Subcutaneous abdominal adipose tissue (tissue), 5 donors: ENCODE measurements at regions not wholly inside any gene's neighbourhood (a gene's known extent, or its start where the extent isn't known, plus 50 kb on each side); places are given as distances from the start of the nearest gene placed in this dataset.

Source experiments
- H3K27ac ChIP-seq: one replicate; pipeline ENCODE4 v1.7.0; 2013; ENCODE audit warnings: low read depth, mild to moderate bottlenecking, inconsistent platforms, low read length, moderate library complexity
- H3K27me3 ChIP-seq, 5 donors: one replicate each; pipeline ENCODE4 v1.7.0; 2013; ENCODE audit warnings: low read length in 5 of 5, inconsistent platforms in 1 of 5; ENCODE audit not compliant: control insufficient read depth in 5 of 5, insufficient read depth in 4 of 5
- H3K36me3 ChIP-seq, 5 donors: one replicate each; pipeline ENCODE4 v1.7.0; 2013; ENCODE audit warnings: low read length in 5 of 5; ENCODE audit not compliant: control insufficient read depth in 5 of 5, insufficient read depth in 5 of 5
- H3K4me1 ChIP-seq, 5 donors: one replicate each; pipeline ENCODE4 v1.7.0; 2013; ENCODE audit warnings: low read length in 5 of 5, mild to moderate bottlenecking in 3 of 5, moderate library complexity in 1 of 5; ENCODE audit not compliant: control insufficient read depth in 5 of 5, insufficient read depth in 5 of 5
- H3K4me3 ChIP-seq, 5 donors: one replicate each; pipeline ENCODE4 v1.7.0; 2013; ENCODE audit warnings: low read length in 5 of 5, low read depth in 1 of 5
- H3K9ac ChIP-seq, 5 donors: one replicate each; pipeline ENCODE4 v1.7.0; 2013; ENCODE audit warnings: low read length in 5 of 5, mild to moderate bottlenecking in 4 of 5, moderate library complexity in 3 of 5
- H3K9me3 ChIP-seq, 5 donors: one replicate each; pipeline ENCODE4 v1.7.0; 2013; ENCODE audit warnings: low read length in 5 of 5; ENCODE audit not compliant: control insufficient read depth in 5 of 5
- donor health status: healthy.
- donor health status: healthy.
- donor health status: healthy.
- donor health status: healthy.
- donor health status: healthy.

GRCh38 chr5:87825583-87825982 lies 412.9 kb upstream of the CCNH start:
- Histone ChIP-seq H3K36me3 (no peaks in the 10 kb centered on the region), H3K27me3 (no peaks in the 10 kb centered on the region), H3K4me3 (no peak overlapping the region), H3K9me3 (no peaks in the 10 kb centered on the region), H3K9ac (no peak overlapping the region), H3K27ac (no peak overlapping the region), H3K4me1 (no peaks in the 10 kb centered on the region)

- Histone ChIP-seq H3K36me3 (no peaks in the 10 kb centered on the region), H3K9me3 (peaks cover 0 to 5% (median 0%) of the 10 kb centered on the region in 5 donors), H3K27ac (no peak overlapping the region), H3K4me3 (no peak overlapping the region), H3K9ac (no peak overlapping the region), H3K27me3 (no peaks in the 10 kb centered on the region), H3K4me1 (no peaks in the 10 kb centered on the region)
Observed at GRCh38 chr5:87807783-87808182, 395.1 kb upstream of the CCNH start.

- peaks cover 0 to 5% (median 0%) of the 10 kb centered on the region in 5 donors for H3K9me3 ChIP-seq
- no peak overlapping the region for H3K27ac ChIP-seq
- H3K4me3 ChIP-seq, result no peak overlapping the region
- H3K27me3 ChIP-seq, result no peaks in the 10 kb centered on the region
- no peaks in the 10 kb centered on the region for H3K4me1 ChIP-seq
- H3K36me3 ChIP-seq, result no peaks in the 10 kb centered on the region
- no peak overlapping the region for H3K9ac ChIP-seq
Observed at GRCh38 chr5:87803352-87803751, 390.6 kb upstream of the CCNH start.

- no peaks in the 10 kb centered on the region for H3K9me3 ChIP-seq
- H3K27me3 ChIP-seq, result peaks cover 0 to 7% (median 0%) of the 10 kb centered on the region in 5 donors
- H3K36me3 ChIP-seq, result no peaks in the 10 kb centered on the region
- no peaks in the 10 kb centered on the region for H3K4me1 ChIP-seq
- no peak overlapping the region for H3K4me3 ChIP-seq
- H3K27ac ChIP-seq, result no peak overlapping the region
- no peak overlapping the region for H3K9ac ChIP-seq
Observed at GRCh38 chr5:87791869-87792268, 379.1 kb upstream of the CCNH start.

GRCh38 chr5:87788416-87788815 lies 375.7 kb upstream of the CCNH start:
- no peaks in the 10 kb centered on the region for H3K9me3 ChIP-seq
- H3K27me3 ChIP-seq, result peaks cover 0 to 5% (median 0%) of the 10 kb centered on the region in 5 donors
- H3K27ac ChIP-seq, result no peak overlapping the region
- H3K4me3 ChIP-seq, result no peak overlapping the region
- no peaks in the 10 kb centered on the region for H3K36me3 ChIP-seq
- no peaks in the 10 kb centered on the region for H3K4me1 ChIP-seq
- H3K9ac ChIP-seq, result no peak overlapping the region

- no peak overlapping the region for H3K27ac ChIP-seq
- no peak overlapping the region for H3K9ac ChIP-seq
- peaks cover 0 to 8% (median 2%) of the 10 kb centered on the region in 5 donors for H3K27me3 ChIP-seq
- no peak overlapping the region for H3K4me3 ChIP-seq
- H3K36me3 ChIP-seq, result no peaks in the 10 kb centered on the region
- H3K9me3 ChIP-seq, result no peaks in the 10 kb centered on the region
- no peaks in the 10 kb centered on the region for H3K4me1 ChIP-seq
Observed at GRCh38 chr5:87787625-87788256, 375.0 kb upstream of the CCNH start.

GRCh38 chr5:87787086-87787485 lies 374.4 kb upstream of the CCNH start:
- Histone ChIP-seq H3K9me3 (no peaks in the 10 kb centered on the region), H3K36me3 (no peaks in the 10 kb centered on the region), H3K4me1 (no peaks in the 10 kb centered on the region), H3K27ac (no peak overlapping the region), H3K9ac (no peak overlapping the region), H3K4me3 (no peak overlapping the region), H3K27me3 (peaks cover 0 to 8% (median 2%) of the 10 kb centered on the region in 5 donors)

- H3K36me3 ChIP-seq, result no peaks in the 10 kb centered on the region
Observed at GRCh38 chr5:87786471-87786870, 373.7 kb upstream of the CCNH start.

GRCh38 chr5:87785554-87786335 lies 373.0 kb upstream of the CCNH start:
- Histone ChIP-seq H3K9ac (no peak overlapping the region), H3K9me3 (no peaks in the 10 kb centered on the region), H3K27ac (no peak overlapping the region), H3K4me3 (no peak overlapping the region), H3K27me3 (peaks cover 2 to 8% (median 3%) of the 10 kb centered on the region in 5 donors), H3K36me3 (no peaks in the 10 kb centered on the region), H3K4me1 (peaks cover 0 to 3% (median 0%) of the 10 kb centered on the region in 5 donors)

More at GRCh38 chr5:87786471-87786870, 373.7 kb upstream of the CCNH start:
- Histone ChIP-seq H3K27ac (no peak overlapping the region), H3K4me1 (no peaks in the 10 kb centered on the region), H3K9me3 (no peaks in the 10 kb centered on the region), H3K27me3 (peaks cover 0 to 8% (median 3%) of the 10 kb centered on the region in 5 donors), H3K9ac (no peak overlapping the region), H3K4me3 (no peak overlapping the region)

- Histone ChIP-seq H3K9me3 (no peaks in the 10 kb centered on the region), H3K9ac (no peak overlapping the region), H3K27me3 (peaks cover 2 to 8% (median 3%) of the 10 kb centered on the region in 5 donors), H3K4me1 (peaks cover 0 to 3% (median 0%) of the 10 kb centered on the region in 5 donors), H3K27ac (no peak overlapping the region), H3K4me3 (no peak overlapping the region), H3K36me3 (no peaks in the 10 kb centered on the region)
Observed at GRCh38 chr5:87784879-87785495, 372.3 kb upstream of the CCNH start.
